ENCODE measurements at regions not wholly inside any gene's neighbourhood (a gene's known extent, or its start where the extent isn't known, plus 50 kb on each side); places are given as distances from the start of the nearest gene placed in this dataset.

- no peak for DNase-seq (ENCODE audit: low spot score)
- TF ChIP-seq CTCF (IDR thresholded peaks at IDR 0.05; ENCODE audit: extremely low read depth, missing control alignments), result no peak
Measured at GRCh38 chr12:105960319-105961083, 178.3 kb downstream of the NUAK1 start.

- TF ChIP-seq CTCF (IDR thresholded peaks at IDR 0.05; ENCODE audit: extremely low read depth, missing control alignments), result no peak
- no peak for DNase-seq (ENCODE audit: low spot score)
Measured at GRCh38 chr12:105961821-105962671, 176.7 kb downstream of the NUAK1 start.

GRCh38 chr12:105967038-105967776 is 171.5 kb downstream of the NUAK1 start:
- no peak for DNase-seq (ENCODE audit: low spot score)
- no peak for TF ChIP-seq CTCF (IDR thresholded peaks at IDR 0.05; ENCODE audit: extremely low read depth, missing control alignments)

- TF ChIP-seq CTCF (IDR thresholded peaks at IDR 0.05; ENCODE audit: extremely low read depth, missing control alignments), result no peak
- no peak for DNase-seq (ENCODE audit: low spot score)
Measured at GRCh38 chr12:105968025-105968424, 170.7 kb downstream of the NUAK1 start.

- no peak for DNase-seq (ENCODE audit: low spot score)
- TF ChIP-seq CTCF (IDR thresholded peaks at IDR 0.05; ENCODE audit: extremely low read depth, missing control alignments), result no peak
Measured at GRCh38 chr12:105970885-105971284, 167.9 kb downstream of the NUAK1 start.

GRCh38 chr12:105974738-105975137 is 164.0 kb downstream of the NUAK1 start:
- TF ChIP-seq CTCF (IDR thresholded peaks at IDR 0.05; ENCODE audit: extremely low read depth, missing control alignments), result no peak
- no peak for DNase-seq (ENCODE audit: low spot score)

Measured in GM20000 (cell line).